ENCODE measurements at regions not wholly inside any gene's neighbourhood (a gene's known extent, or its start where the extent isn't known, plus 50 kb on each side); places are given as distances from the start of the nearest gene placed in this dataset.

GRCh38 chr13:47085346-47085745, 188.5 kb upstream of the HTR2A start:
- Histone ChIP-seq H4K20me1 (ENCODE audit: control insufficient read depth, extremely low read depth, insufficient read depth, low read length) (no peaks in the 10 kb centered on the region), H3K4me3 (ENCODE audit: control insufficient read depth in 2 of 3, extremely low read depth in 1 of 3, insufficient read depth in 2 of 3, low read depth in 1 of 3, low read length in 3 of 3) (no peak overlapping the region), H3K36me3 (ENCODE audit: control insufficient read depth in 2 of 2, extremely low read depth in 1 of 2, insufficient read depth in 2 of 2, low read length in 2 of 2) (no peaks in the 10 kb centered on the region), H3K4me2 (ENCODE audit: control insufficient read depth, extremely low read depth, insufficient read depth, low read depth, low read length) (no peak overlapping the region), H2AFZ (ENCODE audit: control insufficient read depth, low read length) (no peak overlapping the region), H3K79me2 (ENCODE audit: control insufficient read depth, insufficient read depth, low read length) (no peaks in the 10 kb centered on the region), H3K27me3 (ENCODE audit: control insufficient read depth, extremely low read depth, insufficient read depth, low read length) (no peaks in the 10 kb centered on the region), H3K9me3 (ENCODE audit: control insufficient read depth, low read depth, low read length) (no peaks in the 10 kb centered on the region), H3K27ac (ENCODE audit: control insufficient read depth, insufficient read depth, low read length) (no peak overlapping the region), H3K9me1 (ENCODE audit: control insufficient read depth, extremely low read depth, insufficient read depth, low read length) (no peaks in the 10 kb centered on the region), H3K9ac (ENCODE audit: control insufficient read depth, extremely low read depth, insufficient read depth, low read length) (no peak overlapping the region), H3K4me1 (ENCODE audit: control insufficient read depth, extremely low read depth, insufficient read depth, low read length) (no peaks in the 10 kb centered on the region)
- TF ChIP-seq EZH2 (IDR thresholded peaks at IDR 0.05; ENCODE audit: low read length) = no peak
- TF ChIP-seq, protein P1, sequence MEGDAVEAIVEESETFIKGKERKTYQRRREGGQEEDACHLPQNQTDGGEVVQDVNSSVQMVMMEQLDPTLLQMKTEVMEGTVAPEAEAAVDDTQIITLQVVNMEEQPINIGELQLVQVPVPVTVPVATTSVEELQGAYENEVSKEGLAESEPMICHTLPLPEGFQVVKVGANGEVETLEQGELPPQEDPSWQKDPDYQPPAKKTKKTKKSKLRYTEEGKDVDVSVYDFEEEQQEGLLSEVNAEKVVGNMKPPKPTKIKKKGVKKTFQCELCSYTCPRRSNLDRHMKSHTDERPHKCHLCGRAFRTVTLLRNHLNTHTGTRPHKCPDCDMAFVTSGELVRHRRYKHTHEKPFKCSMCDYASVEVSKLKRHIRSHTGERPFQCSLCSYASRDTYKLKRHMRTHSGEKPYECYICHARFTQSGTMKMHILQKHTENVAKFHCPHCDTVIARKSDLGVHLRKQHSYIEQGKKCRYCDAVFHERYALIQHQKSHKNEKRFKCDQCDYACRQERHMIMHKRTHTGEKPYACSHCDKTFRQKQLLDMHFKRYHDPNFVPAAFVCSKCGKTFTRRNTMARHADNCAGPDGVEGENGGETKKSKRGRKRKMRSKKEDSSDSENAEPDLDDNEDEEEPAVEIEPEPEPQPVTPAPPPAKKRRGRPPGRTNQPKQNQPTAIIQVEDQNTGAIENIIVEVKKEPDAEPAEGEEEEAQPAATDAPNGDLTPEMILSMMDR (optimal IDR thresholded peaks at IDR 0.05 in 1 of 3, IDR thresholded peaks at IDR 0.05 in 1 of 3, conservative IDR thresholded peaks at IDR 0.05 in 1 of 3; ENCODE audit: extremely low read depth in 1 of 3, insufficient read depth in 2 of 3, low read length in 3 of 3) = no peak
- FAIRE-seq = no peak
- dilution Hi-C loops (cut with MboI; ENCODE audit: extremely low pct_ligation_motif_present, low sequenced_read_pairs) = no loop called here
- DNase-seq (ENCODE audit: low read depth, low spot score) = no peak

DNA sequence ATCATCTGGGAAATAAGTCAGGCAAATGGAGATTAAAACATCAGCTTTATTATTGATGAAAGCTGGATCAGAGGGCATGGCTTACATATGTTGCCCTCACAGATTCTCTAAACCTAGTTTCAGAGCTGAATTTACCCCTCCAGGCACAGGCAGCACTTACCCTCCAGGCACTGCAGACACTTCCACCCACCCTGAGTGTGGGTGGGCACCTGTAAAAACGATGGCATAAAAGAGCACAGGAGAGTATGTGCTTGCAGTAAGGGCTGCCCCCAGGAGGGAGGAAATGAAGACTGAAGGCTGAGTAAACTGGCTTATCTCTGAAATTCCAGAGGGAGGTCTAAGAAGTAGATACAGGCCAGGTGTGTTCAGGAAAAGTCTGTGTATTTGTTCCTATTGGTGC, 185.0 kb upstream of the HTR2A start:
- no peak for TF ChIP-seq EZH2 (IDR thresholded peaks at IDR 0.05; ENCODE audit: low read length)
- TF ChIP-seq, protein P1 (optimal IDR thresholded peaks at IDR 0.05 in 1 of 3, IDR thresholded peaks at IDR 0.05 in 1 of 3, conservative IDR thresholded peaks at IDR 0.05 in 1 of 3; ENCODE audit: extremely low read depth in 1 of 3, insufficient read depth in 2 of 3, low read length in 3 of 3) = no peak
- H3K27ac ChIP-seq (ENCODE audit: control insufficient read depth, insufficient read depth, low read length) = no peak overlapping the region
- DNase-seq (ENCODE audit: low read depth, low spot score) (no peak), FAIRE-seq (no peak)
- no peak overlapping the region for H3K4me2 ChIP-seq (ENCODE audit: control insufficient read depth, extremely low read depth, insufficient read depth, low read depth, low read length)
- H3K36me3 ChIP-seq (ENCODE audit: control insufficient read depth in 2 of 2, extremely low read depth in 1 of 2, insufficient read depth in 2 of 2, low read length in 2 of 2) = no peaks in the 10 kb centered on the region
- no peaks in the 10 kb centered on the region for H3K4me1 ChIP-seq (ENCODE audit: control insufficient read depth, extremely low read depth, insufficient read depth, low read length)
- H3K9me1 ChIP-seq (ENCODE audit: control insufficient read depth, extremely low read depth, insufficient read depth, low read length) = no peaks in the 10 kb centered on the region
- dilution Hi-C loops (cut with MboI; ENCODE audit: extremely low pct_ligation_motif_present, low sequenced_read_pairs) = no loop called here
- H3K9ac ChIP-seq (ENCODE audit: control insufficient read depth, extremely low read depth, insufficient read depth, low read length) = no peak overlapping the region
- H2AFZ ChIP-seq (ENCODE audit: control insufficient read depth, low read length) = no peak overlapping the region
- H3K4me3 ChIP-seq (ENCODE audit: control insufficient read depth in 2 of 3, extremely low read depth in 1 of 3, insufficient read depth in 2 of 3, low read depth in 1 of 3, low read length in 3 of 3) = no peak overlapping the region
- no peaks in the 10 kb centered on the region for H3K9me3 ChIP-seq (ENCODE audit: control insufficient read depth, low read depth, low read length)
- H3K27me3 ChIP-seq (ENCODE audit: control insufficient read depth, extremely low read depth, insufficient read depth, low read length) = no peaks in the 10 kb centered on the region
- no peaks in the 10 kb centered on the region for H4K20me1 ChIP-seq (ENCODE audit: control insufficient read depth, extremely low read depth, insufficient read depth, low read length)
- H3K79me2 ChIP-seq (ENCODE audit: control insufficient read depth, insufficient read depth, low read length) = no peaks in the 10 kb centered on the region
